Right lobe of liver (tissue), 4 donors: ENCODE measurements at regions not wholly inside any gene's neighbourhood (a gene's known extent, or its start where the extent isn't known, plus 50 kb on each side); places are given as distances from the start of the nearest gene placed in this dataset.

Experiments
- CTCF ChIP-seq, 4 donors: fragments of 200-600 bp in 3 of 4; fragments of 450-650 bp in 1 of 4; IDR thresholded peaks; one replicate each; pipeline versions ENCODE4 v1.5.1 to v1.8.0; 2016 to 2022; ENCODE audit warnings: antibody characterized with exemption in 4 of 4, mild to moderate bottlenecking in 2 of 4
- POLR2A ChIP-seq: fragments of 450-650 bp; IDR thresholded peaks from one replicate; pipeline ENCODE4 v1.6.1; 2017; ENCODE audit warnings: antibody characterized with exemption, mild to moderate bottlenecking
- donor health status: DM: no; HTN: no; CAD: no.
- donor health status: DM: no; HTN: no; CAD: no.
- donor health status: DM: no; HTN: yes; CAD: no.

- TF ChIP-seq CTCF (IDR thresholded peaks at IDR 0.05) (no peak), POLR2A (no peak)
Measured at GRCh38 chr9:88734527-88734926, 199.5 kb downstream of the NXNL2 start.
